Endothelial cell (in vitro differentiated cells): ENCODE measurements at regions not wholly inside any gene's neighbourhood (a gene's known extent, or its start where the extent isn't known, plus 50 kb on each side); places are given as distances from the start of the nearest gene placed in this dataset.

Experiments
- DNase-seq: peaks from one replicate; pipeline ENCODE4 v3.0.0; 2021; ENCODE audit warnings: low spot score
- H3K27ac Mint-ChIP-seq: one replicate; pipeline ENCODE4 v1.8.0; 2021; ENCODE audit warnings: mixed read lengths, inconsistent platforms; ENCODE audit not compliant: unreplicated experiment
- H3K27me3 Mint-ChIP-seq: one replicate; pipeline ENCODE4 v1.8.0; 2021; ENCODE audit warnings: mild to moderate bottlenecking, moderate library complexity, mixed read lengths, inconsistent platforms; ENCODE audit not compliant: unreplicated experiment
- H3K36me3 Mint-ChIP-seq: one replicate; pipeline ENCODE4 v1.8.0; 2021; ENCODE audit warnings: mild to moderate bottlenecking, low read depth, mixed read lengths, inconsistent platforms; ENCODE audit not compliant: unreplicated experiment
- H3K4me1 Mint-ChIP-seq: one replicate; pipeline ENCODE4 v1.8.0; 2021; ENCODE audit warnings: mild to moderate bottlenecking, mixed read lengths, inconsistent platforms; ENCODE audit not compliant: unreplicated experiment
- H3K4me3 Mint-ChIP-seq: one replicate; pipeline ENCODE4 v1.8.0; 2021; ENCODE audit warnings: mild to moderate bottlenecking, mixed read lengths, inconsistent platforms; ENCODE audit not compliant: unreplicated experiment
- H3K9me3 Mint-ChIP-seq: one replicate; pipeline ENCODE4 v1.8.0; 2021; ENCODE audit warnings: mixed read lengths, inconsistent platforms; ENCODE audit not compliant: unreplicated experiment
- TF ChIP-seq, protein P1 (sequence below): fragments of 200-600 bp; sonication (generic); IDR thresholded peaks from one replicate; pipeline ENCODE4 v1.5.0; 2021; ENCODE audit warnings: antibody characterized with exemption; ENCODE audit not compliant: unreplicated experiment

DNA sequence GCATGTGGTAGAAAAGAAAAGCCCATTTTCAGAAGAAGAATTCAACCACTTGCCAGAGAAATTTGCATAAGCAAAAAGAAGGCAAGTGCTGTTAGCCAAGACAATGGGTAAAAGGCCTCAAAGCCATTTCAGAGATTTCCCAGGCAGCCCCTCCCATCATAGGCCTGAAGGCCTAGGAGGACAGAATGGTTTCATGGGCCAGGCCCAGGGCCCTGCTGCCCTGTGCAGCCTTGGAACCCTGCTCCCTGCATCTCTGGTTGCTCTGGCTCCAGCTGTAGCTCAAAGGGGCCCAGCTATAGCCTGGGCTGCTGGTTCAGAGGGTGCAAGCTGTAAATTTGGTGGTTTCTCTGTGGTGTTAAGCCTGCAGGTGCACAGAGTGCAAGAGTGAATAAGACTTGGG lies 212.8 kb downstream of the EFNB2 start:
- H3K27me3 Mint-ChIP-seq: peaks cover 2% of the 10 kb centered on the region
- H3K4me3 Mint-ChIP-seq: no peak overlapping the region
- no peak overlapping the region for H3K27ac Mint-ChIP-seq
- H3K4me1 Mint-ChIP-seq: peaks cover 3% of the 10 kb centered on the region
- no peak for DNase-seq
- H3K9me3 Mint-ChIP-seq: peaks cover 16% of the 10 kb centered on the region
- TF ChIP-seq, protein P1, sequence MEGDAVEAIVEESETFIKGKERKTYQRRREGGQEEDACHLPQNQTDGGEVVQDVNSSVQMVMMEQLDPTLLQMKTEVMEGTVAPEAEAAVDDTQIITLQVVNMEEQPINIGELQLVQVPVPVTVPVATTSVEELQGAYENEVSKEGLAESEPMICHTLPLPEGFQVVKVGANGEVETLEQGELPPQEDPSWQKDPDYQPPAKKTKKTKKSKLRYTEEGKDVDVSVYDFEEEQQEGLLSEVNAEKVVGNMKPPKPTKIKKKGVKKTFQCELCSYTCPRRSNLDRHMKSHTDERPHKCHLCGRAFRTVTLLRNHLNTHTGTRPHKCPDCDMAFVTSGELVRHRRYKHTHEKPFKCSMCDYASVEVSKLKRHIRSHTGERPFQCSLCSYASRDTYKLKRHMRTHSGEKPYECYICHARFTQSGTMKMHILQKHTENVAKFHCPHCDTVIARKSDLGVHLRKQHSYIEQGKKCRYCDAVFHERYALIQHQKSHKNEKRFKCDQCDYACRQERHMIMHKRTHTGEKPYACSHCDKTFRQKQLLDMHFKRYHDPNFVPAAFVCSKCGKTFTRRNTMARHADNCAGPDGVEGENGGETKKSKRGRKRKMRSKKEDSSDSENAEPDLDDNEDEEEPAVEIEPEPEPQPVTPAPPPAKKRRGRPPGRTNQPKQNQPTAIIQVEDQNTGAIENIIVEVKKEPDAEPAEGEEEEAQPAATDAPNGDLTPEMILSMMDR: no peak
- peaks cover 17% of the 10 kb centered on the region for H3K36me3 Mint-ChIP-seq

DNA sequence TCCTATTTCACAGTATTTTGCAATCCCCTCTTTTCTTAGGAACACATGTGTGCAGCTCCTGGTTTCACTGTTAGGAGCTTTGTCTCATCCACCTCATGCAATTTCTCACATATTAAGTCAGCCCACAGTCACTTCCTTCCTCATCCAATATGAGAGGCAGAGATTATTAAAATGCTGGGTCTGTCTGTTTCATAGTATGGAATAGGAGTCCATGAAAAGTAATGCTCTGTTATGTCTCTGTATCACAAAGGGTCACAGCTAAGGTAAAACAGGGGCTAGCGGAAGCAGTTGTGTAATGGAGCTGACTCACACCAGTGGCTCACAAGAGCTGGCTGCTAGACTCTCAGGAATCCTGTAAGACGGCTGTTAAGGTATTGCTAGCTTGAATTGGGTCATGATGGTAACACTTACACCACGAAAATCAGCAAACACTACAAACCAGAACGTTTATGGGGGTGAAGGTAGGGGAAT lies 216.5 kb downstream of the EFNB2 start:
- Mint-ChIP-seq H3K4me1 (peaks cover 8% of the 10 kb centered on the region), H3K36me3 (peaks cover 11% of the 10 kb centered on the region), H3K27me3 (peaks cover 2% of the 10 kb centered on the region), H3K4me3 (no peak overlapping the region), H3K9me3 (peaks cover 10% of the 10 kb centered on the region), H3K27ac (no peak overlapping the region)
- TF ChIP-seq, protein P1: no peak
- no peak for DNase-seq

DNA sequence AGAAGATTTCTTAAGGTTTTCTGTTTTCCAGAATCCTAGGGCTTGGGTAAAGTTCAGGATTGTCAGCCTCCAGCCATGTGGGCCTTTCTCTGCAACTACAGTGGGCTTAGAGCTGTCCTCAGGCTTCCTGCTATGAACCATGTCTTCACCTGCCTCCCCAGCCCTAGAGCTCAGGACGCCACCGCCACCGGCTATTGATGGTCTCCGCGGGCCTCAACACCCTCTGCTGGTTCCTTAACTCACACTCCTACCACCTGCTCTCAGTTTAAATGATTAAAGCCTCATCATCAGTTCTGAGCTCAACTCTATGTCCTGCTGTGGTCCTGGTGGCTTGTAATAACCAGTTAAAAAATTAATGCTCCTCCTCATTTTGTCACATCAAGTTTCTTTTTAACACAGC lies 221.0 kb downstream of the EFNB2 start:
- Mint-ChIP-seq H3K27me3 (peaks cover 2% of the 10 kb centered on the region), H3K9me3 (no peaks in the 10 kb centered on the region), H3K4me1 (peaks cover 8% of the 10 kb centered on the region), H3K36me3 (no peaks in the 10 kb centered on the region), H3K4me3 (no peak overlapping the region), H3K27ac (no peak overlapping the region)
- TF ChIP-seq, protein P1: no peak
- no peak for DNase-seq

DNA sequence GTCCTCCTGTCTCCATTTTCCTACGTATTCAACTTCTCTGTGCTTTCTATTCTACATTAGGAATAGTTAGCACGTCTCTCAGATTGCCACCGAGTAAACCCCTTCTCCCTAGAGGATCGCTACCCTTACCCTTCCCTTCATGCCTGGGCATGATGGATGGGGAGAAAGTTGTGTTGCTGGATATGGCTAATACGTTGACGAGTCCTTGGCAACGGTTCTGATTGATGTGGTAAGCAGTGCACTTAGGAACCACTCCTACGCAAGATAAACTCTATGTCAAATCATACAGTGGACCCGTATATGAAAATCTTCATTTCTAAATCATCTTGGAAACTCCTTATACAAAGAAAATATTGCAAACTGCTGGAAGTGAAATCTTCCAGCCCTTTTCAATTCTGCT lies 224.5 kb downstream of the EFNB2 start:
- Mint-ChIP-seq H3K4me1 (peaks cover 8% of the 10 kb centered on the region), H3K4me3 (no peak overlapping the region), H3K27me3 (no peaks in the 10 kb centered on the region), H3K27ac (no peak overlapping the region), H3K36me3 (no peaks in the 10 kb centered on the region), H3K9me3 (no peaks in the 10 kb centered on the region)
- TF ChIP-seq, protein P1: no peak
- DNase-seq: no peak

DNA sequence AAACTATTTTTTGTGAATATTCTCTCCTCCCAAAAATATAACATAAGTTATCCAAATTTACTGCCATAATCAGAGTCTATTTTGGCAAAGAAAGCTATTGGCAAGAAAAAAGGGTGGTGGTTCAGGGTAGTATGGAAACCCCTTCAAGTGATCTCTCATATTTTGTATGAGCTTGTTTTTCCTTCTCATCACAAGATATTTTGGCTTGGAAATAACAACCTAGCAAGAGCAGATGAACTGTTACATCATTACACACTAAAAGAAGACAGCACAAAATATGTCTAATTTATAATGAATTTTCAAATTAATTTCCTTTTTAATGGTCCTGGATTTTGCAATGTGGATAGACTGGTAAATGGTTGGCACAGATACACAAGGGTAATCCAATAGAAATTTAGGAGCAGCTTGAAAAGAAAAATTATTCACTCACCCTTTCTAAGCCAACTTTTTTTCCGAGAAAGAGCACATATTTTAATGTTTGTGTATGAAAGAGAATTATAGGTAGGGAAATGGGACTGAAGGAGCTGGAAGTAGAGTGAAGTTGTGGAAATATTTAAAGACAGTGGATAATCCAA lies 225.1 kb downstream of the EFNB2 start:
- Mint-ChIP-seq H3K9me3 (no peaks in the 10 kb centered on the region), H3K27me3 (no peaks in the 10 kb centered on the region), H3K4me3 (no peak overlapping the region), H3K4me1 (peaks cover 8% of the 10 kb centered on the region), H3K36me3 (no peaks in the 10 kb centered on the region), H3K27ac (no peak overlapping the region)
- TF ChIP-seq, protein P1: no peak
- DNase-seq: no peak
